ENCODE measurements at regions not wholly inside any gene's neighbourhood (a gene's known extent, or its start where the extent isn't known, plus 50 kb on each side); places are given as distances from the start of the nearest gene placed in this dataset.

DNA sequence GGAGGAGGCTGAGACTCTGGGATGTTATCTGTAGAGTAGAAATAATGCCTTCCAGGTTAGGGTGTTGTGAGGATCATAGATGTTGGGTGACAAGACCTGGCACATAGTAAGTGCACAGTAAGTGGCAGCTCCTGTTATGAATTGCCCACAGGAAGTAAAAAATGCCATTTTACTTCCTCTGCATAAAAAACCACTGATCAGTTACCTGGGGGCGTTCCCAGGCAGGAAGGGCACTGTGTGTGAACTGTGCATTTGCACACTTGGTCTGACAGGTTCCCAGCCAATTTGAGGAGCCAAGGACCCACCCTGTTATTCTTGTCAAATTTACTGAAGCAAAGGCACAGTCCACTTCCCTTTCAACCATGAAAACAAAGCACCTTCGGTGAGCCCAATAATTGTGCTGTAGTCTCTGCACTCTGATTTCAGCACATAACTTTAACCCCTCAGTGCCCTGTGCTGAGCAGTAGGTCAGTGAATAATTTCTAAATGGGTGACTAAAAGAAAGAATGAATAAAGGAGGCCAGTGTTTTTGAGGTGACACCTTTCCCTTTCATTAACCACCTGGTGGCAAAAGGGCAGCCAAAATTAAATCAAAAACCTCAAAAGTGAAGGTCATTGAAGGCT lies 85.8 kb upstream of the ARHGEF3 start:
- DNase-seq = peak; percentile 42 to 53
- peak; percentile 84 to 87 for ATAC-seq (replicated peaks in 1 of 2)
- Mint-ChIP-seq H3K27me3 (ENCODE audit: low read depth) (no peaks in the 10 kb centered on the region), H3K9me3 (no peaks in the 10 kb centered on the region), H3K36me3 (ENCODE audit: insufficient read depth in 2 of 2) (no peaks in the 10 kb centered on the region), H3K4me3 (peak overlapping the region; percentile 57 to 72), H3K27ac (no peak overlapping the region), H3K4me1 (ENCODE audit: low read depth) (peaks cover 78% of the 10 kb centered on the region)

DNA sequence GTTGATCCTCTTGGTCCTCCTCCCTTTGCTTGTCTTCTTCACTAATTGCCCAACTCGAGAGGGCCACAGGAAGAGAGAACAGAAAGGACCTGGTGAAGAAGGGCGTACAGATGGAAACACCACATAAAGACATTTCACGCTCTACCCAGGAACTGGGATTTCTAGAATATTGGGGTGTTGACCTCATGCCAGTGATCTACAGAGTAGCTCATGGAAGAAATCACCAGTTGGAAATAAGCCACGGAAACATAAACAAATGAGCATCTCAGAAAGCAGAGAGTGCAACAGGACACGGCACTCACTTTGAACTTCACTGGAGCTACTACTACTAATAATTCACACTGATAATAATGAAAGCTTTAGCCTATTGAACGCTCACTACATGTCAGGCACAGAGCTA lies 84.6 kb upstream of the ARHGEF3 start:
- no peaks in the 10 kb centered on the region for H3K27me3 Mint-ChIP-seq (ENCODE audit: low read depth)
- H3K9me3 Mint-ChIP-seq = no peaks in the 10 kb centered on the region
- ATAC-seq (replicated peaks in 1 of 2) = peak in 1 of 2 donors; percentile 5
- H3K27ac Mint-ChIP-seq = no peak overlapping the region
- peak overlapping the region; percentile 57 to 72 for H3K4me3 Mint-ChIP-seq
- no peak for DNase-seq
- no peaks in the 10 kb centered on the region for H3K36me3 Mint-ChIP-seq (ENCODE audit: insufficient read depth in 2 of 2)
- peaks cover 73% of the 10 kb centered on the region for H3K4me1 Mint-ChIP-seq (ENCODE audit: low read depth)

DNA sequence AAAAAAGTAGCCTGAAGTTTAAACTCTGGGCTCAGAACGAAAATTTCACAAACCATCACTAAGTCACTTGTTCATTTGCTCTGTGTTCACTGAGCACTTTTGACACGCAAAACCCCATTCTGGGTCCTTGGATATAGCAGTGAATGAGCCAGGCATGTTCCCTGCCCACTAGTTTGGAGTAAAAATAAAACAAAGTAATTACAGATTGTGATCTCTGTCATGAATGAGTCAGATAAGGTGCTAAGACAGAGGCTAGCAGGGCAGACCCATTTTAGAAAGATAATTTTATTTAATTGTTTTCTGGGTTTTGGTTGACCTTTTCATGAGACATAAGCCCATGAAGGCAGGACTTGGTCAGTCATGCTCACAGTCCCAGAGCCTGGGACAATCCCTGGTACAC lies 84.1 kb upstream of the ARHGEF3 start:
- DNase-seq (no peak), ATAC-seq (replicated peaks in 1 of 2) (peak; percentile 58 to 62)
- H3K4me3 Mint-ChIP-seq = peak overlapping the region; percentile 57 to 72
- H3K36me3 Mint-ChIP-seq (ENCODE audit: insufficient read depth in 2 of 2) = no peaks in the 10 kb centered on the region
- no peaks in the 10 kb centered on the region for H3K27me3 Mint-ChIP-seq (ENCODE audit: low read depth)
- peaks cover 73% of the 10 kb centered on the region for H3K4me1 Mint-ChIP-seq (ENCODE audit: low read depth)
- peak overlapping the region; percentile 56 for H3K27ac Mint-ChIP-seq
- no peaks in the 10 kb centered on the region for H3K9me3 Mint-ChIP-seq

DNA sequence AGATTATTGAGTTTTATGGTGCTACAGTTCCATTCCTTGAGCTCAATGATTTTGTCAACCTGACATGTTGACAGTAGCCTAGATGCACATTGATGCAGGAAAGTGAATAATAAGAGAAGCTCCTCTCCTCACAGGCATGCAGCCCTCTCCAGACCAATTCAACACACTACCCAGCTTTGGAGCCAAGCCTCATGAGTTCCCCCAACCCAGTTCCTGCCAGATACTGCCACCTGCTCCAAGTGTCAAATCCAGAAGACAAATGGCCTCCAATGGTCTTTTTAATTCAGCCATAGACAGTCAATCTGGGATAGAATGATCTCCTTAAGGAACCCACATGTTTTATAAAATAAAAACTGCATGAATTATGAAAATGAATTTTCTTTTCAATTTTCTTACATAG lies 83.7 kb upstream of the ARHGEF3 start:
- ATAC-seq (replicated peaks in 1 of 2) (no peak), DNase-seq (no peak)
- Mint-ChIP-seq H3K4me3 (peak overlapping the region in 1 of 2 donors; percentile 57), H3K9me3 (no peaks in the 10 kb centered on the region), H3K4me1 (ENCODE audit: low read depth) (peaks cover 73% of the 10 kb centered on the region), H3K27me3 (ENCODE audit: low read depth) (no peaks in the 10 kb centered on the region), H3K27ac (peak overlapping the region; percentile 56), H3K36me3 (ENCODE audit: insufficient read depth in 2 of 2) (peaks cover 0 to under 1% of the 10 kb centered on the region in 2 donors)

DNA sequence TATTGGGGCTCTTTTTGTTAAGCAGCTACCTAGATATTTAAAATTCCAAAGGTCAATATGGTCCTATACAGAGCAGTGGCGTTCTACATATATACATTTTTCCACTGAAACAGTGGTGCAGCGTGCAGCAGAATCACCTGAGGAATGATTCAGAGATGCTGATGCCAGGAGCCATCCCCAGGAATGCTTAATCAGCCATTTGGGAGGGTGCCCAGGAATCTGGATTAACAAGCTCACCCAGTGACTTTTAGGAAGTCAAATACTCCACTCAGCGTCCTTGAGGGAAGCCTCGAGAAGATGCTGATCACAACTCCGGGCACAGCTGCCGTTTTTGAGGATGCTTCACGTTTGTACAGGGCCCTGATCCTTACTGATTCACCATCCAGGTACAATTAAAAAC lies 82.6 kb upstream of the ARHGEF3 start:
- no peaks in the 10 kb centered on the region for H3K27me3 Mint-ChIP-seq (ENCODE audit: low read depth)
- no peaks in the 10 kb centered on the region for H3K9me3 Mint-ChIP-seq
- H3K36me3 Mint-ChIP-seq (ENCODE audit: insufficient read depth in 2 of 2) = peaks cover 0 to 6% of the 10 kb centered on the region in 2 donors
- H3K27ac Mint-ChIP-seq = no peak overlapping the region
- DNase-seq (no peak), ATAC-seq (replicated peaks in 1 of 2) (no peak)
- peaks cover 80% of the 10 kb centered on the region for H3K4me1 Mint-ChIP-seq (ENCODE audit: low read depth)
- H3K4me3 Mint-ChIP-seq = no peak overlapping the region

DNA sequence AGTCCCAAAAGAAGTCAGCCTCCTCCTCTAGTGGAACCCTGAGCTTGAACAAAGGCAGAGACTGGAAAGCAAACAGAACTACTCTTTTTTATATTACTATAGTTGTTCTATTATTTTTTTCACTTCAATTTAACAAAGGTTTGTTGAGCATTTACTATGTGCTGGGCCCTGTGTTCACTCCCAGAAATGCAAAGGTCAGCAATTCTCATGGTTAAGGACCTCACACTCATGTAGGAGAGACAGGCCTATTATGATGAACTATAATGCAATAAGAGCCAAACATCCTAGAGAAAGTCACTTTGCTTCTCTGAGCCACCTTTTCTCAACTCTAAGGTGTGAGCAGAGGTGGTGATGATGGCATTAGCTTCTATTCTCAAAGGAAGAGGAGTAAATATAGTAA lies 82.1 kb upstream of the ARHGEF3 start:
- DNase-seq (no peak), ATAC-seq (replicated peaks in 1 of 2) (no peak)
- no peaks in the 10 kb centered on the region for H3K27me3 Mint-ChIP-seq (ENCODE audit: low read depth)
- H3K9me3 Mint-ChIP-seq = no peaks in the 10 kb centered on the region
- no peak overlapping the region for H3K27ac Mint-ChIP-seq
- H3K4me1 Mint-ChIP-seq (ENCODE audit: low read depth) = peaks cover 80% of the 10 kb centered on the region
- H3K36me3 Mint-ChIP-seq (ENCODE audit: insufficient read depth in 2 of 2) = peaks cover 0 to 6% of the 10 kb centered on the region in 2 donors
- H3K4me3 Mint-ChIP-seq = no peak overlapping the region

DNA sequence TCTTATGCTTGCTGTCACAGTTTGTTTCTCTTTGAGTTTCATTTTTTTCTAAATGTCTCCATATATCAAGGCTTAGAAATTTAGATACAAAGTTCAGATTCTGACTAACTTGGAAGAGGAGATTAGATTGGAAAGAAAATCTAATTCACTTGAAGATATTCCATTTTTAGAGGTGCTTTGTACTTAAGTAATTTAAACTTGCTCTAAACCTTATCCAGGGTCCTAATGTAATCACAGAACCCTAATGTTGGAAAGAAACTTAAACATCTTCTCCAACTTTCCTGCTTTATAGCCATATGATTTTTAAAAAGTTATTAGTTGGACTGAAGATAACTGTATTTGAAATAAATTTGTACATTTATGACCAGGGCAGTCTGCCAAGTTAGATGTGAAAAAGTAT lies 81.1 kb upstream of the ARHGEF3 start:
- H3K4me1 Mint-ChIP-seq (ENCODE audit: low read depth) = peaks cover 81% of the 10 kb centered on the region
- no peaks in the 10 kb centered on the region for H3K9me3 Mint-ChIP-seq
- no peaks in the 10 kb centered on the region for H3K27me3 Mint-ChIP-seq (ENCODE audit: low read depth)
- ATAC-seq (replicated peaks in 1 of 2) (no peak), DNase-seq (no peak)
- peaks cover 0 to 6% of the 10 kb centered on the region in 2 donors for H3K36me3 Mint-ChIP-seq (ENCODE audit: insufficient read depth in 2 of 2)
- no peak overlapping the region for H3K27ac Mint-ChIP-seq
- H3K4me3 Mint-ChIP-seq = no peak overlapping the region

DNA sequence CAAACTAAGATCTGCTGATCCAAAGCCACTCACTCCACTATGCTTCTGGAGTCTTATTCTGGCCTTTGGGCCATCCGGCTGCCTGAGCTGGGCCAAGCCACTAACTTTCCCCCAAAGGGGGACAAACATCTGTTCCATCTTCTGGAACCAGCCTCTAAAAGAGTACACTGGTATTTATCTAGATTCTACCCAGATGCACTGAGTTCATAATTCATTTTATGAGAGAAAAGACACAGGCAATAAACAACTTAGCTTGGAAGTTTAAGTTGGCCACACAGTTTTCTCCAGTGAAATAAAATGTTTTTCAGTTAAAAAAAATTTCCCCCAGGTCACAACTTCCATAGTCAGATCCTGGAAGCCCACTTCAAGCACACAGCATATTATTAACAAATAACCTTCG lies 80.1 kb upstream of the ARHGEF3 start:
- Mint-ChIP-seq H3K27ac (peak overlapping the region; percentile 38), H3K9me3 (no peaks in the 10 kb centered on the region), H3K4me1 (ENCODE audit: low read depth) (peaks cover 80% of the 10 kb centered on the region), H3K4me3 (no peak overlapping the region), H3K27me3 (ENCODE audit: low read depth) (no peaks in the 10 kb centered on the region), H3K36me3 (ENCODE audit: insufficient read depth in 2 of 2) (peaks cover 0 to 6% of the 10 kb centered on the region in 2 donors)
- DNase-seq (no peak), ATAC-seq (replicated peaks in 1 of 2) (no peak)

DNA sequence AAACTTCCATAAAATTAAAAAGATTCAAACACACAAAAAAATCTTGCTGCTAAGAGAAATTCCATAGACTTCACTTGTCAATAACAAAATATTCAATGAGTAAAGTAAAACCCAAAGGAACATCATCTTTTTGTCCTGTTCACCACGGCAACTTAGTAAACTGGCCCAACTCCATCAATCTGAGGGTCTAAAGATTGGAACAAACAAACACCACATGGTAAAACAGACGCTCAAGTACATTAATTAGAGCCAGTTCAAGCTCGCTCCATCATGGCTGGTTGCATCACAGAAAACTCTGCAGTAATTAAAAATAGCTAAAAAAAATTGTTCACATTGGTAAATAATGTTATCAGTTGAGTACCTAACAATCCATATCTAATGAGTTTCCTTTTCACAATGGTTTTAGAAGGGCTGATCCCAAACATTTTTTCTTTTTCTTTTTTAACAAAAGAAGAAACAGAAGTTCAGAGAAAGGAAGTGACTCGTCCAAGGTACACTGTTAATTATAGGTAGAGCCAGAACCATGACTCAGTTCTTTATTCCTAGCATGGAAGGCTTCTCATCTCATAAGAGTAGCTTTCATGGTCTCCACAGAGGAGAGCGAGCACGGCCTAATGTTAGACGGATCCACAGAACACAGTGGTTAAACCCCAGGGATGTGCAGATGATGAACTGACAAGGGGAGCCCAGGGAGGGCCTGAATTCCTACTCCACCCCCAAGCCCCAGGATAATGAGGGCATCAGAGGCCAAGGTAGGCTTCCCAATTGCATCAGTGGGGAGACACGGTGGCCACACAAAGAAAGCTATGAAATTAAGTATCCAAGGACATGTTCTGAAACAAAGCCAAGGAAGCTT lies 79.2 kb upstream of the ARHGEF3 start:
- H3K4me3 Mint-ChIP-seq = peak overlapping the region in 1 of 2 donors; percentile 47
- H3K27me3 Mint-ChIP-seq (ENCODE audit: low read depth) = no peaks in the 10 kb centered on the region
- H3K4me1 Mint-ChIP-seq (ENCODE audit: low read depth) = peaks cover 80% of the 10 kb centered on the region
- H3K9me3 Mint-ChIP-seq = no peaks in the 10 kb centered on the region
- peak; percentile 25 to 30 for ATAC-seq (replicated peaks in 1 of 2)
- peaks cover 0 to 6% of the 10 kb centered on the region in 2 donors for H3K36me3 Mint-ChIP-seq (ENCODE audit: insufficient read depth in 2 of 2)
- DNase-seq = no peak
- H3K27ac Mint-ChIP-seq = peak overlapping the region; percentile 45

DNA sequence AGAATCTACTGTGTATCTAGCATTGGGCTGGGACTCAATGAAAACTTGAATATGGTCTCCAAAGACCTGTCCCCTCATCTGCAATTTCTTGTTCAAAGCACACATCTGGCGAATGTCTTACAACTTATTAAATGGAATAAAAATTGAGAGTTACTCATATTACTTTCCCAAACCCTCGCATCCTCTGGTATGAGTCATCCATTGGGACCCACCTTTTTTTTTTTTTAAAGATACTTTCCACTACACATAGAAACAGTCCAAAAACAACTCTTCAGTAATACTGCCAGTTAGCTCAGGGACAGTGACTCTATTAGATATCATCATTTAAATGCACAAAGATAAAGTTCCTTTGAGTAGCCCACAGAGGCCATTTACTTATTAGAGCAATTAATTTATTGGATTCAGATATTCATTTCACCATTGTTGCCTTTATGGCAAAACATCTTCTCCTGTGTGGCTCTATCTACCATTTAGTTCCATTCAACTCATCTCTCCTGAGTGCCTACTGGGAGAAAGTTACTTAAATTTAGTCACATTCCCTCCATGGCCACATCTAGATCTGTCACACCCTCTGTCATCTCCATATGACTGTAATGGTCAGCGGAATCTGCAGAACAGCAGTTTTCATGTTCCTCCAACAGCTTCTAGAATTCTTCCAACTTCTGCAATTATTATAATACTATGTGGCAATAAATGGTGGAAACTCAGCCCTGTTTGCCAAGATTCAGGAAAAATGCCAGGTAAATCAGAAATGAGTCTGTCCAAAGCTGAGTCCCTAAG lies 77.9 kb upstream of the ARHGEF3 start:
- Mint-ChIP-seq H3K27ac (peak overlapping the region; percentile 45), H3K4me1 (ENCODE audit: low read depth) (peaks cover 77% of the 10 kb centered on the region), H3K36me3 (ENCODE audit: insufficient read depth in 2 of 2) (peaks cover 0 to 6% of the 10 kb centered on the region in 2 donors), H3K27me3 (ENCODE audit: low read depth) (no peaks in the 10 kb centered on the region), H3K9me3 (no peaks in the 10 kb centered on the region), H3K4me3 (peak overlapping the region; percentile 41 to 45)
- ATAC-seq (replicated peaks in 1 of 2) = peak; percentile 49 to 58
- DNase-seq = no peak

DNA sequence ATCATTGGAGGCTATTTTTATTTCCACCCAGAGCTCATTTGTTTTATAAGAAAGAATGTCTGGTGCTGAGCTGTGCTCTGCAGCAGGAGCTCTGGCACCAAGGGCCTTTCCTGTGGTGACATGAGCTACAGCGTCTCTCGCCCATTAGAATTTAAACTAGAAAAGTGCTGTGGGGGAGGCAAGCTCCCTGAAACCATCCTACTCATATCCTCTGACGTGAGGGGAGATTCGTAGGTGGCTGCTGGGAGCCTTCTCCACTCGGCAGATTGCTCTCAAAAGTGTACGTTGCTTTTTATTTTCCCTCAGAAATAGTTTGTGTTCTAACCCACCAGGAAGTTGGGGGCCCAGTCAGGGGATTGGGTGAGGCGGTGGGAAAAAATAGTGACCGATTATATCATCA lies 76.3 kb upstream of the ARHGEF3 start:
- peak overlapping the region; percentile 89 for H3K27ac Mint-ChIP-seq
- ATAC-seq (replicated peaks in 1 of 2) (peak; percentile 94), DNase-seq (peak; percentile 67 to 73)
- H3K27me3 Mint-ChIP-seq (ENCODE audit: low read depth) = no peaks in the 10 kb centered on the region
- H3K4me1 Mint-ChIP-seq (ENCODE audit: low read depth) = peaks cover 84% of the 10 kb centered on the region
- peak overlapping the region; percentile 79 to 82 for H3K4me3 Mint-ChIP-seq
- peaks cover 0 to 6% of the 10 kb centered on the region in 2 donors for H3K36me3 Mint-ChIP-seq (ENCODE audit: insufficient read depth in 2 of 2)
- H3K9me3 Mint-ChIP-seq = no peaks in the 10 kb centered on the region

DNA sequence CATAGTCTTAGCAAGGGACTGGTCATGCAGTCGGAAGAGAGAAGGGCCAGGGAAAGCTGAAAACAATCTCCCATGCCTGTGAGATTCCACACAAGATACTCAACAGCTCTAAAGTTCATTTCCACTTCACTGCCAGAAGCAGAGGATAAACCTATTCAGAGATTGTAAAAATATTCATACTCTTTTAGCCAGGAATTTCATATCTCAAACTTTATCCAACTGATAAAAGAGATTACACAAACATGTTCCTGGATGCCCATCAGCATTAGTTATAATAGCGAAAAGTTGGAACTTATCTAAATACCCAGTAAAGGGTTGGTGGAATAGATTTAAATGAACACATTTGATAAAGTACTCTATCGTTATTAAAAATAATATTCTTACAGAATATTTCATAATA lies 75.2 kb upstream of the ARHGEF3 start:
- DNase-seq (no peak), ATAC-seq (replicated peaks in 1 of 2) (no peak)
- H3K9me3 Mint-ChIP-seq = no peaks in the 10 kb centered on the region
- peaks cover 0 to 6% of the 10 kb centered on the region in 2 donors for H3K36me3 Mint-ChIP-seq (ENCODE audit: insufficient read depth in 2 of 2)
- peaks cover 77% of the 10 kb centered on the region for H3K4me1 Mint-ChIP-seq (ENCODE audit: low read depth)
- no peak overlapping the region for H3K27ac Mint-ChIP-seq
- H3K27me3 Mint-ChIP-seq (ENCODE audit: low read depth) = no peaks in the 10 kb centered on the region
- no peak overlapping the region for H3K4me3 Mint-ChIP-seq

DNA sequence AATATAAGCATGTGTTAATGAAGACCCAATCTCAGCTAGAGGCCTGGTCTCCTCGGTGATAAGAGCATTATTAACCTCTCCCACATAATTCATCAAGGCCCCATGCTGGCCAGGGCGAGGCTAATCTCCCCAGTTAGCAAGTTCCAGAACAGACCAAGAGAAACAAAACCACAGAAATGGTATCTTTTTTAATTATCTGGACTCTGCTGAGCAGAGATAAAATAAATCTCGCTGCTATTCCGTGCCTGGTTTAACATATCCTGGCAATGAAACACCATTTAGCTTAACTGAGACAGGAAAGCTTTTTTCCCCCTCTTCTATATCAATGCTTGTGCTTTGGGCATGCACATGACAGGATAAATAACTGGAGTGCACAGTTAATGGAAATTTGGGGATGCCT lies 72.5 kb upstream of the ARHGEF3 start:
- no peak for ATAC-seq (replicated peaks in 1 of 2)
- Mint-ChIP-seq H3K36me3 (ENCODE audit: insufficient read depth in 2 of 2) (no peaks in the 10 kb centered on the region), H3K4me3 (no peak overlapping the region), H3K27ac (no peak overlapping the region), H3K27me3 (ENCODE audit: low read depth) (no peaks in the 10 kb centered on the region), H3K9me3 (no peaks in the 10 kb centered on the region), H3K4me1 (ENCODE audit: low read depth) (peaks cover 65% of the 10 kb centered on the region)
- DNase-seq = no peak

Data from activated T-cell treated with anti-CD3 and anti-CD28 coated beads, Interleukin-2, amount 50 U/mL, for 72 hours (primary cell).